ENCODE measurements at regions not wholly inside any gene's neighbourhood (a gene's known extent, or its start where the extent isn't known, plus 50 kb on each side); places are given as distances from the start of the nearest gene placed in this dataset.

DNA sequence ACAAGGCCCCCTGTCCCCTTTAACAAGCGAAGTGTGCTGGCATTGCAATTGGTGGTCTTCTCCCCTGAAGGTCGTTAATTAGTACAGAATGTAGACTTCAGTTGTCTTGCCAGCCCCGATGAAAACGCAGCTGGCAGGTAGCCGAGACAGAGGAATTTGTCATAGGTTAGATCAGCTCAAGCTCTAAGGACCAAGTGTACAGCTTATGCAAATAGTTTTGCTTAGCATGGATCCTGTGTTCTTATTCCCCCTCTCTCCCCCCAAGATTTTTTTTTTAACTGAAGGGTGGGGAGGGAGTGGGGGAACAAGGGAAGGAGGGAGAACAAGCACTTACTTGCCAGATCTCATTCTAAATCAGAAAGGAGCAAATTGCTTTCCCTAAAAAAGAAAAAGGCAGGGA, 58.6 kb upstream of the PARP11 start:
- Histone ChIP-seq H4K91ac (ENCODE audit: low read depth, low read length, poor library complexity) (no peak overlapping the region), H3K9me3 (replicated peaks in 1 of 2; ENCODE audit: control insufficient read depth in 2 of 2, insufficient read depth in 1 of 2, low read depth in 1 of 2, low read length in 2 of 2) (no peaks in the 10 kb centered on the region), H2AK5ac (ENCODE audit: low read depth, low read length) (no peak overlapping the region)

DNA sequence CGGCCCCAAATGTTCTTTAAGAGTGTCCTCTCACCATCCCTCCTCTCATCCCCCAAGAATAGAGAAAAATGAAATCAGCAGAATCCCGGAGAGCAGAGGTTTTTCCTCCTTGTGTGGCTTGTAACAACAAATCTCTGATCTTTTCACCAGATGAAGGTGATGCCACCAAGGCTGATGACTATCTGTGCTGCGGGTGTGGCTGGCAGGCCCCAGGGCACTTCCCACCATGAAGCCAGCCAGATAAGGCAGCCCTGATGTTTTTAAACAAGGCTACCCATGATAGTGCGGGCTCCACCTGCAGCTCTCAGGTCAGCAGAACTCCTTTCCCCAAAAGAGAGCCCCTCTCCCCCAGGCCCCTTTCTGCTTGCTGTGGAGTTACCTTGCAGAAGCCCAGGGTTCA, 58.0 kb upstream of the PARP11 start:
- DNase-seq (ENCODE audit: low spot score) = no peak
- no peak overlapping the region for H2AFZ ChIP-seq (ENCODE audit: low read length)
- peaks cover 25 to 46% of the 10 kb centered on the region in 2 donors for H3K4me1 ChIP-seq (ENCODE audit: control insufficient read depth in 2 of 2, insufficient read depth in 1 of 2, low read depth in 1 of 2, low read length in 2 of 2)
- no peak overlapping the region for H4K8ac ChIP-seq (ENCODE audit: low read depth, low read length)
- H2BK120ac ChIP-seq (ENCODE audit: low read depth, low read length) = no peak overlapping the region
- no peak overlapping the region for H3K23ac ChIP-seq (ENCODE audit: low read depth, low read length, poor library complexity)
- H3K27me3 ChIP-seq (ENCODE audit: control insufficient read depth in 3 of 3, insufficient read depth in 3 of 3, low read depth in 1 of 3, low read length in 3 of 3) = no peaks in the 10 kb centered on the region
- no peaks in the 10 kb centered on the region for H3K36me3 ChIP-seq (replicated peaks in 1 of 2; ENCODE audit: control insufficient read depth in 2 of 2, insufficient read depth in 2 of 2, low read length in 2 of 2)
- peak overlapping the region; percentile 84 for H2AK5ac ChIP-seq (ENCODE audit: low read depth, low read length)
- peak overlapping the region; percentile 40 for H2BK5ac ChIP-seq (ENCODE audit: low read length)
- H3K9ac ChIP-seq (ENCODE audit: low read depth, low read length, poor library complexity) = no peak overlapping the region
- H3K27ac ChIP-seq (replicated peaks; ENCODE audit: low read length) = no peak overlapping the region
- H3K14ac ChIP-seq (ENCODE audit: low read length) = no peak overlapping the region
- no peak overlapping the region for H3K4me3 ChIP-seq (ENCODE audit: low read length in 2 of 2)
- H3K4ac ChIP-seq (ENCODE audit: low read length) = no peak overlapping the region
- WGBS, 2 donors (ENCODE audit: extremely low coverage in 2 of 2, insufficient read length in 2 of 2, insufficient replicate concordance in 1 of 2) = no CpG with 5 or more reads among the region's 4 CpGs
- H2BK15ac ChIP-seq (ENCODE audit: low read length) = peak overlapping the region; percentile 77
- no peaks in the 10 kb centered on the region for H3K9me3 ChIP-seq (replicated peaks in 1 of 2; ENCODE audit: control insufficient read depth in 2 of 2, insufficient read depth in 1 of 2, low read depth in 1 of 2, low read length in 2 of 2)
- no peak overlapping the region for H4K91ac ChIP-seq (ENCODE audit: low read depth, low read length, poor library complexity)
- no peak overlapping the region for H2BK12ac ChIP-seq (ENCODE audit: low read length)
- no peak overlapping the region for H3K18ac ChIP-seq (ENCODE audit: low read length)
- H3K4me2 ChIP-seq (ENCODE audit: insufficient read depth, low read length, poor library complexity, severe bottlenecking) = no peak overlapping the region
- no peaks in the 10 kb centered on the region for H3K79me1 ChIP-seq (ENCODE audit: low read depth, low read length)

More for the DNA sequence above, 58.6 kb upstream of the PARP11 start:
- Histone ChIP-seq H3K23ac (ENCODE audit: low read depth, low read length, poor library complexity) (no peak overlapping the region), H3K14ac (ENCODE audit: low read length) (no peak overlapping the region), H3K4ac (ENCODE audit: low read length) (no peak overlapping the region), H2BK5ac (ENCODE audit: low read length) (no peak overlapping the region), H3K9ac (ENCODE audit: low read depth, low read length, poor library complexity) (no peak overlapping the region), H4K8ac (ENCODE audit: low read depth, low read length) (no peak overlapping the region), H3K4me2 (ENCODE audit: insufficient read depth, low read length, poor library complexity, severe bottlenecking) (no peak overlapping the region), H2BK12ac (ENCODE audit: low read length) (no peak overlapping the region), H2BK15ac (ENCODE audit: low read length) (no peak overlapping the region), H3K4me3 (ENCODE audit: low read length in 2 of 2) (no peak overlapping the region), H2AFZ (ENCODE audit: low read length) (peak overlapping the region; percentile 29), H3K79me1 (ENCODE audit: low read depth, low read length) (no peaks in the 10 kb centered on the region), H2BK120ac (ENCODE audit: low read depth, low read length) (no peak overlapping the region), H3K4me1 (ENCODE audit: control insufficient read depth in 2 of 2, insufficient read depth in 1 of 2, low read depth in 1 of 2, low read length in 2 of 2) (peaks cover 25 to 46% of the 10 kb centered on the region in 2 donors), H3K27me3 (ENCODE audit: control insufficient read depth in 3 of 3, insufficient read depth in 3 of 3, low read depth in 1 of 3, low read length in 3 of 3) (no peaks in the 10 kb centered on the region), H3K36me3 (replicated peaks in 1 of 2; ENCODE audit: control insufficient read depth in 2 of 2, insufficient read depth in 2 of 2, low read length in 2 of 2) (no peaks in the 10 kb centered on the region), H3K18ac (ENCODE audit: low read length) (no peak overlapping the region), H3K27ac (replicated peaks; ENCODE audit: low read length) (no peak overlapping the region)
- no CpG with 5 or more reads among the region's 5 CpGs for WGBS, 2 donors (ENCODE audit: extremely low coverage in 2 of 2, insufficient read length in 2 of 2, insufficient replicate concordance in 1 of 2)
- DNase-seq (ENCODE audit: low spot score) = no peak

DNA sequence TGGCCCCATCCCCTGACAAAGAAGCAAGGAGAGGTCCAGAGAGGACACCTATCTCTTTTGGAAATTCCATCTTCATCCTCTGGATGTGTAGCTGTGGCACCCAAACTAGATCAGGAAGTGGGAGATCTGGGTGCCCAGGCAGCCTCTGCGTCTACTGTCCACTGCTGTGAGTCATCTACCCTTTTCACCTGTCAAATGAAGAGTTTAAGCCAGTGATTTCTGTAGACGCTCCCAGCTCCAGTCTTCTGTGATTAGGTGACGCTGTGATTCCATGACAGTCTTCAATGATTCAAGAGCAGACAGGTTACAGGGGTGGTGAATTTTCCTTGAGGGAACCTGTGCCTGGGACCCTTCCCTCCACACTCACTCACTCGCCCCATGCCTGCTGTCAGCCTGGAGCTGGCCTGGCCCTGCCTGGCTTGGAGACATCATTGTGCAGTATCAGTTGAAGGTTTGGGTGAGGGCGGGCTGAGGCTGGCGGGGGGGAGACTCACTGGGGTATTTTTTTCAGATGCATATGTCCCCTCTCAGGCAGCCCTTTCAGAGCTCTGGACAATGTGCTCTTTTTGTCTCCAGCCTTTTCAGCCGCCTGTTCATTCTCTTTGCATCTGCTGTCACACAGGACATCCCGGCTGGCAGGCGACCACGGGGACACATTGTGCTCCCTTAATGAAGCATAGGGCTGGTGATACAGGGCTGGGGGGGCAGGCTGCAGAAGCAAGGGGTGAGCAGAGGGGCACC, 56.8 kb upstream of the PARP11 start:
- no peak overlapping the region for H3K4me3 ChIP-seq (ENCODE audit: low read length in 2 of 2)
- H2BK120ac ChIP-seq (ENCODE audit: low read depth, low read length) = no peak overlapping the region
- no peak overlapping the region for H2BK12ac ChIP-seq (ENCODE audit: low read length)
- no peak overlapping the region for H3K4me2 ChIP-seq (ENCODE audit: insufficient read depth, low read length, poor library complexity, severe bottlenecking)
- H2AK5ac ChIP-seq (ENCODE audit: low read depth, low read length) = peak overlapping the region; percentile 84
- no peaks in the 10 kb centered on the region for H3K36me3 ChIP-seq (replicated peaks in 1 of 2; ENCODE audit: control insufficient read depth in 2 of 2, insufficient read depth in 2 of 2, low read length in 2 of 2)
- no peak overlapping the region for H3K9ac ChIP-seq (ENCODE audit: low read depth, low read length, poor library complexity)
- peak overlapping the region; percentile 12 for H2AFZ ChIP-seq (ENCODE audit: low read length)
- H3K4me1 ChIP-seq (ENCODE audit: control insufficient read depth in 2 of 2, insufficient read depth in 1 of 2, low read depth in 1 of 2, low read length in 2 of 2) = peaks cover 25 to 46% of the 10 kb centered on the region in 2 donors
- no peak overlapping the region for H3K23ac ChIP-seq (ENCODE audit: low read depth, low read length, poor library complexity)
- H3K4ac ChIP-seq (ENCODE audit: low read length) = no peak overlapping the region
- H4K8ac ChIP-seq (ENCODE audit: low read depth, low read length) = no peak overlapping the region
- no peak overlapping the region for H4K91ac ChIP-seq (ENCODE audit: low read depth, low read length, poor library complexity)
- WGBS, 2 donors (ENCODE audit: extremely low coverage in 2 of 2, insufficient read length in 2 of 2, insufficient replicate concordance in 1 of 2) = no CpG with 5 or more reads among the region's 10 CpGs
- no peak overlapping the region for H3K27ac ChIP-seq (replicated peaks; ENCODE audit: low read length)
- peak; percentile 44 for DNase-seq (ENCODE audit: low spot score)
- H3K14ac ChIP-seq (ENCODE audit: low read length) = no peak overlapping the region
- no peaks in the 10 kb centered on the region for H3K27me3 ChIP-seq (ENCODE audit: control insufficient read depth in 3 of 3, insufficient read depth in 3 of 3, low read depth in 1 of 3, low read length in 3 of 3)
- no peak overlapping the region for H2BK5ac ChIP-seq (ENCODE audit: low read length)
- no peak overlapping the region for H2BK15ac ChIP-seq (ENCODE audit: low read length)
- peak overlapping the region; percentile 31 for H3K18ac ChIP-seq (ENCODE audit: low read length)
- peaks cover 0 to 8% of the 10 kb centered on the region in 2 donors for H3K9me3 ChIP-seq (replicated peaks in 1 of 2; ENCODE audit: control insufficient read depth in 2 of 2, insufficient read depth in 1 of 2, low read depth in 1 of 2, low read length in 2 of 2)
- H3K79me1 ChIP-seq (ENCODE audit: low read depth, low read length) = no peaks in the 10 kb centered on the region

DNA sequence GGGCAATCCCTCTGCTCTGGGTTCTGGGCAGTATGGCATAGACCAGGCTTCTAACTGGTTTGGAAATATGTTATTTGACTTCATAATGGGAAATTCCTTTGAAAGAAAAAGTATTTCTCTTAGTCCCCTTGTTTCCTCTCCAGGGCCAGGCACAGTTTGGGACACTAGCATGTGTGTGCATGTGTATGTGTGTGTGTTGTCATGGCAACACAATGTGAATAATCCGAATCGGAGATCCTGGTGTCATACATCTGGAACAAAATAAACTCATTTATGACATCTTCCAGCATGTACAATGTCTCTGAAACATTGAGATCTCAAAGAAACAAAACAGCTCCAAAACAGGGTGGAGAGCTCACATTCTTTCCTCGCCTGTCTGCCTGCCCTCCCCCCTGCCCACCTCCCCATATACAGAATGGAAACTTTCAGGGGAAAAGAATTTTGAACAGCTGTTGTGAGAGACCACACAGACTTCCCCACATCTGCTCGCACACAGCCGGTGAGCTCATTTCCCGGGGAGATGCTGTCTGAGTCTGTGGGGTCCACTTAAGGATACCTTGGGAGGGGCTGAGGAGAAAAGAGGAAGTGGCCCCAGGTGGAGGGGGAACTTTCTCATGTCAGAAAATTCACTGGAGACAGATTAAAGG, 55.5 kb upstream of the PARP11 start:
- Histone ChIP-seq H2BK12ac (ENCODE audit: low read length) (no peak overlapping the region), H3K14ac (ENCODE audit: low read length) (no peak overlapping the region), H3K18ac (ENCODE audit: low read length) (no peak overlapping the region), H2BK15ac (ENCODE audit: low read length) (no peak overlapping the region), H2BK120ac (ENCODE audit: low read depth, low read length) (no peak overlapping the region), H3K27me3 (ENCODE audit: control insufficient read depth in 3 of 3, insufficient read depth in 3 of 3, low read depth in 1 of 3, low read length in 3 of 3) (no peaks in the 10 kb centered on the region), H4K8ac (ENCODE audit: low read depth, low read length) (no peak overlapping the region), H3K79me1 (ENCODE audit: low read depth, low read length) (no peaks in the 10 kb centered on the region), H3K23ac (ENCODE audit: low read depth, low read length, poor library complexity) (no peak overlapping the region), H3K9me3 (replicated peaks in 1 of 2; ENCODE audit: control insufficient read depth in 2 of 2, insufficient read depth in 1 of 2, low read depth in 1 of 2, low read length in 2 of 2) (peaks cover 0 to 8% of the 10 kb centered on the region in 2 donors), H2AFZ (ENCODE audit: low read length) (peak overlapping the region; percentile 14), H3K27ac (replicated peaks; ENCODE audit: low read length) (no peak overlapping the region), H3K4me1 (ENCODE audit: control insufficient read depth in 2 of 2, insufficient read depth in 1 of 2, low read depth in 1 of 2, low read length in 2 of 2) (peaks cover 25 to 48% of the 10 kb centered on the region in 2 donors), H4K91ac (ENCODE audit: low read depth, low read length, poor library complexity) (no peak overlapping the region), H3K9ac (ENCODE audit: low read depth, low read length, poor library complexity) (no peak overlapping the region), H3K36me3 (replicated peaks in 1 of 2; ENCODE audit: control insufficient read depth in 2 of 2, insufficient read depth in 2 of 2, low read length in 2 of 2) (no peaks in the 10 kb centered on the region), H3K4me2 (ENCODE audit: insufficient read depth, low read length, poor library complexity, severe bottlenecking) (no peak overlapping the region), H2BK5ac (ENCODE audit: low read length) (no peak overlapping the region), H2AK5ac (ENCODE audit: low read depth, low read length) (no peak overlapping the region), H3K4me3 (ENCODE audit: low read length in 2 of 2) (no peak overlapping the region), H3K4ac (ENCODE audit: low read length) (no peak overlapping the region)
- no peak for DNase-seq (ENCODE audit: low spot score)
- no CpG with 5 or more reads among the region's 6 CpGs for WGBS, 2 donors (ENCODE audit: extremely low coverage in 2 of 2, insufficient read length in 2 of 2, insufficient replicate concordance in 1 of 2)
